Fibroblast of pulmonary artery (primary cell): ENCODE measurements at regions not wholly inside any gene's neighbourhood (a gene's known extent, or its start where the extent isn't known, plus 50 kb on each side); places are given as distances from the start of the nearest gene placed in this dataset.
A peak's percentile ranks its signal among the peaks of the same experiment; 100 is the strongest.
"Not testable (repeated sequence)": the region's sequence is repeated elsewhere in the genome, so short reads cannot be mapped to it uniquely, and the experiment has no call there.

ENCODE experiments used
- DNase-seq: peaks from one replicate; pipeline ENCODE4 v3.0.0-alpha.2; 2010; ENCODE audit warnings: low read depth
- H3K4me3 ChIP-seq: replicated peaks from 2 replicates; pipeline ENCODE4 v1.5.1; 2011; ENCODE audit warnings: low read depth, mild to moderate bottlenecking, control low read depth, low read length, moderate library complexity
- TF ChIP-seq, protein P1 (sequence below): IDR thresholded peaks from 2 replicates; pipeline ENCODE4 v1.5.1; 2011; ENCODE audit warnings: mild to moderate bottlenecking, control low read depth, low read length, inconsistent platforms; ENCODE audit errors: missing control alignments

DNA sequence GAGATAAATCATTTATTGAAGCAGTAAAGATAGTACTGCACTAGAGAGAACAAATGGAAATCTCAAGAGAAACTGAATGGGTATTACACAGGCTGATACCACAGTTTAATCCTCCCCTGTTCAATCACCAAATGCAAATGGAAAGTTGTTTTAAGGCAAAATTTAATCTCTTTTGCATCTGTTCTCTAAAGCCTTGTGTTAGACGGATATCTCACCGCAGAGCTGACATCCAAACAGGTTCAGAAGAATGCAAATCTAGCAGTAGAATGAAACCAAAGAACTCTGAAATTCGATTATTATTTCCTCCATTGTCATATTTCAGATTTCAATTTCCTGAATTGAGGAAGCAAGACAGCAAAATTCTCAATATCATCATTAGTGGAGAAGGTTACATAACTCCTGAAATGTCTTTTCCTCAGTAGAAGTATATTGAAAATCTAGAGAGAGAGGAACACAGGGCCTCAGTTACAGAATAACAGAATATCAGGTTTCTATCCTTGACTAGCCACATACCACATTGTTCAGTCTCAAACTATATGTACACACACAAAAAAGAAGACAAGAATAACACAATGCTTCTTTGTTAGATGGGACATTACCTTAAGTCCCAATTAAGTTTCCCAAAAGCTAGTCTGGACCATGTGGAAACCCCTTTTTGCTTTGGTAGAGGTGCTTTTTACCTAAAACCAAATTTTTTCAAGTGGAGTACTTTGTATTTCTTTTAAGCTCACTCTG lies 94.1 kb upstream of the BANK1 start:
- no peak overlapping the region for H3K4me3 ChIP-seq
- no peak for DNase-seq
- TF ChIP-seq, protein P1, sequence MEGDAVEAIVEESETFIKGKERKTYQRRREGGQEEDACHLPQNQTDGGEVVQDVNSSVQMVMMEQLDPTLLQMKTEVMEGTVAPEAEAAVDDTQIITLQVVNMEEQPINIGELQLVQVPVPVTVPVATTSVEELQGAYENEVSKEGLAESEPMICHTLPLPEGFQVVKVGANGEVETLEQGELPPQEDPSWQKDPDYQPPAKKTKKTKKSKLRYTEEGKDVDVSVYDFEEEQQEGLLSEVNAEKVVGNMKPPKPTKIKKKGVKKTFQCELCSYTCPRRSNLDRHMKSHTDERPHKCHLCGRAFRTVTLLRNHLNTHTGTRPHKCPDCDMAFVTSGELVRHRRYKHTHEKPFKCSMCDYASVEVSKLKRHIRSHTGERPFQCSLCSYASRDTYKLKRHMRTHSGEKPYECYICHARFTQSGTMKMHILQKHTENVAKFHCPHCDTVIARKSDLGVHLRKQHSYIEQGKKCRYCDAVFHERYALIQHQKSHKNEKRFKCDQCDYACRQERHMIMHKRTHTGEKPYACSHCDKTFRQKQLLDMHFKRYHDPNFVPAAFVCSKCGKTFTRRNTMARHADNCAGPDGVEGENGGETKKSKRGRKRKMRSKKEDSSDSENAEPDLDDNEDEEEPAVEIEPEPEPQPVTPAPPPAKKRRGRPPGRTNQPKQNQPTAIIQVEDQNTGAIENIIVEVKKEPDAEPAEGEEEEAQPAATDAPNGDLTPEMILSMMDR = no peak

DNA sequence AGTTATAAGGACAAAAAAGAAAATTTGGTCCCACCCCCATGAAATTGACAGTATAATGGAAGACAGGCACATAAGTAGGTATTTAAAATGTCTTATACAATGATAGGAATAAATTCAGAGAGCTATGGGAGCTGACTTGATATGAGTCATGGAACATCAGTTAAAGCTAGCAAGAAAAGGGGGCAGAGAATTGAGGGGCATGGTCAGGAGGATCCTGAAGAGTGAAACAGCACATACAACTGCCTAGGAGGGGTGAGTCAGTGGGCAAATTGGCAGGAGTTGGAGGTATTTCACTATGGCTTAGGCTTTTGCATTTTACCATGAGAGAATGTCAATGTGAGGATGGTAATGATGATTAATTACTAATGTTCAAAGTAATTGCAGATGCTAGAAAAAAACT lies 95.4 kb upstream of the BANK1 start:
- TF ChIP-seq, protein P1 = no peak
- H3K4me3 ChIP-seq = no peak overlapping the region

GRCh38 chr4:101694403-101694802 lies 96.1 kb upstream of the BANK1 start:
- H3K4me3 ChIP-seq, DNase-seq: not testable (repeated sequence)

More for the DNA sequence above, 95.4 kb upstream of the BANK1 start:
- peak; percentile 4 for DNase-seq

- TF ChIP-seq, protein P1 = no peak
- no peak overlapping the region for H3K4me3 ChIP-seq
- no peak for DNase-seq
Observed at GRCh38 chr4:101693842-101694398, 96.6 kb upstream of the BANK1 start.

- TF ChIP-seq, protein P1 = no peak
- no peak for DNase-seq
- no peak overlapping the region for H3K4me3 ChIP-seq
Observed at GRCh38 chr4:101689220-101689619, 101.3 kb upstream of the BANK1 start.

GRCh38 chr4:101685126-101685525 lies 105.4 kb upstream of the BANK1 start:
- no peak overlapping the region for H3K4me3 ChIP-seq
- no peak for DNase-seq
- TF ChIP-seq, protein P1 = no peak

DNA sequence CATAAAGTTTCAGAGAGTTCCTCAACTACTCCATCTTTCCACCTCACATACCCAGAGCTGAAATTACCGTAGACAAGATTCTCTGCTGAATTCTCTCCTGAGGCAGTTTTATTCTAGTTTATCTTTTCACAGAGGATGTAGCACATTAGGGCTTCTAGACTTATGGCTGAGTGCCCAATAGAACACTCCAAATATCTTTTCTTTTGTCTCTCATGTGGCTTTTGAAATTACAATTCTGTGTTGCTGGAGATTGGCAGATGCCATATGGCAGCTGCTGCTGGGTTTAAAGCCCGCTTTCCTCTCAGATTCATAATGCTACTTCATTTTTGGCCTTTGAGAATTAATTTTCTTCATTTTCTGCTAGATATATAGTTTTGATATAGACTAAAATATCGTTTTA lies 107.6 kb upstream of the BANK1 start:
- TF ChIP-seq, protein P1 = no peak
- DNase-seq = no peak
- no peak overlapping the region for H3K4me3 ChIP-seq
